GM12878 (cell line): ENCODE measurements at regions not wholly inside any gene's neighbourhood (a gene's known extent, or its start where the extent isn't known, plus 50 kb on each side); places are given as distances from the start of the nearest gene placed in this dataset.

Source experiments
- CREM ChIP-seq: IDR thresholded peaks from 2 replicates; pipeline ENCODE4 v1.6.1; 2014; ENCODE audit warnings: antibody characterized with exemption, low read depth
- KDM1A ChIP-seq: fragments of 200-600 bp; sonication (generic); IDR thresholded peaks from 2 replicates; pipeline ENCODE4 v1.6.1; 2016; ENCODE audit warnings: borderline replicate concordance
- NR2C2 ChIP-seq: IDR thresholded peaks from 2 replicates; pipeline ENCODE4 v1.6.1; 2011; ENCODE audit warnings: borderline replicate concordance, low read depth; ENCODE audit not compliant: control insufficient read depth, insufficient read length
- PAX5 ChIP-seq: IDR thresholded peaks from 2 replicates; pipeline ENCODE4 v1.6.1; 2011; ENCODE audit warnings: low read depth, low read length, borderline replicate concordance
- STAT1 ChIP-seq: fragments of 450-650 bp; conservative IDR thresholded peaks from 2 replicates; pipeline ENCODE4 v1.6.1; 2014; ENCODE audit warnings: antibody characterized with exemption, mild to moderate bottlenecking
- STAT3 ChIP-seq: IDR thresholded peaks from 2 replicates; pipeline ENCODE4 v1.6.1; 2011; ENCODE audit warnings: low read depth, low read length, improper control_type of control experiment
- ZNF274 ChIP-seq: IDR thresholded peaks from one replicate; pipeline ENCODE4 v1.8.0; 2011; ENCODE audit not compliant: insufficient read length, insufficient read depth
- TF ChIP-seq, protein P1 (sequence below): fragments of 450-650 bp; IDR thresholded peaks from 2 replicates; pipeline ENCODE4 v1.6.1; 2017; ENCODE audit warnings: mild to moderate bottlenecking, moderate library complexity
- TF ChIP-seq, protein P2 (sequence below): IDR thresholded peaks from 2 replicates; pipeline ENCODE4 v1.6.1; 2011; ENCODE audit warnings: mild to moderate bottlenecking, low read depth, low read length, moderate library complexity; ENCODE audit not compliant: insufficient replicate concordance

DNA sequence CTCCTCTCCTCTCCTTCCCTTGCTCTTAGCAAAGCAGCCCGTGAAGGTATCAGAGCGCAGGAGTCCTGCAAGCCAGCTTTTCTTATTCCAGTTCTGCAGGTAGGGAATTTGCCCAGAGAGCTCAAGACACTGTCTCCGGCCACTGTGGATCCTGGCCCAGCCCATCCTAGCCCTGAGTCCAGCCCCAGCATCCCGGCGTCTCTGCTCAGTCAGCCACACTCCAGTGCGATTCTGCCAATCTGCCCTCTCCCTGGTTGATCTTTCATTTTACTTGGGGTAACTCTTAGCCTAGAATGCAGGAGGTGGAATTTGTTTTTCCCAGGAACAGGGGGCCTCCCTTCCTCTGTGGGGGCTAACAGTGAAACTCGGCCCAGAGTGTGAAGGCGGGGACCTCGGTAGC lies 176.9 kb upstream of the GSE1 start (continued):
- TF ChIP-seq, protein P1, sequence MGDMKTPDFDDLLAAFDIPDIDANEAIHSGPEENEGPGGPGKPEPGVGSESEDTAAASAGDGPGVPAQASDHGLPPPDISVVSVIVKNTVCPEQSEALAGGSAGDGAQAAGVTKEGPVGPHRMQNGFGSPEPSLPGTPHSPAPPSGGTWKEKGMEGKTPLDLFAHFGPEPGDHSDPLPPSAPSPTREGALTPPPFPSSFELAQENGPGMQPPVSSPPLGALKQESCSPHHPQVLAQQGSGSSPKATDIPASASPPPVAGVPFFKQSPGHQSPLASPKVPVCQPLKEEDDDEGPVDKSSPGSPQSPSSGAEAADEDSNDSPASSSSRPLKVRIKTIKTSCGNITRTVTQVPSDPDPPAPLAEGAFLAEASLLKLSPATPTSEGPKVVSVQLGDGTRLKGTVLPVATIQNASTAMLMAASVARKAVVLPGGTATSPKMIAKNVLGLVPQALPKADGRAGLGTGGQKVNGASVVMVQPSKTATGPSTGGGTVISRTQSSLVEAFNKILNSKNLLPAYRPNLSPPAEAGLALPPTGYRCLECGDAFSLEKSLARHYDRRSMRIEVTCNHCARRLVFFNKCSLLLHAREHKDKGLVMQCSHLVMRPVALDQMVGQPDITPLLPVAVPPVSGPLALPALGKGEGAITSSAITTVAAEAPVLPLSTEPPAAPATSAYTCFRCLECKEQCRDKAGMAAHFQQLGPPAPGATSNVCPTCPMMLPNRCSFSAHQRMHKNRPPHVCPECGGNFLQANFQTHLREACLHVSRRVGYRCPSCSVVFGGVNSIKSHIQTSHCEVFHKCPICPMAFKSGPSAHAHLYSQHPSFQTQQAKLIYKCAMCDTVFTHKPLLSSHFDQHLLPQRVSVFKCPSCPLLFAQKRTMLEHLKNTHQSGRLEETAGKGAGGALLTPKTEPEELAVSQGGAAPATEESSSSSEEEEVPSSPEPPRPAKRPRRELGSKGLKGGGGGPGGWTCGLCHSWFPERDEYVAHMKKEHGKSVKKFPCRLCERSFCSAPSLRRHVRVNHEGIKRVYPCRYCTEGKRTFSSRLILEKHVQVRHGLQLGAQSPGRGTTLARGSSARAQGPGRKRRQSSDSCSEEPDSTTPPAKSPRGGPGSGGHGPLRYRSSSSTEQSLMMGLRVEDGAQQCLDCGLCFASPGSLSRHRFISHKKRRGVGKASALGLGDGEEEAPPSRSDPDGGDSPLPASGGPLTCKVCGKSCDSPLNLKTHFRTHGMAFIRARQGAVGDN = no peak
- TF ChIP-seq STAT1 = no peak
- TF ChIP-seq, protein P2, sequence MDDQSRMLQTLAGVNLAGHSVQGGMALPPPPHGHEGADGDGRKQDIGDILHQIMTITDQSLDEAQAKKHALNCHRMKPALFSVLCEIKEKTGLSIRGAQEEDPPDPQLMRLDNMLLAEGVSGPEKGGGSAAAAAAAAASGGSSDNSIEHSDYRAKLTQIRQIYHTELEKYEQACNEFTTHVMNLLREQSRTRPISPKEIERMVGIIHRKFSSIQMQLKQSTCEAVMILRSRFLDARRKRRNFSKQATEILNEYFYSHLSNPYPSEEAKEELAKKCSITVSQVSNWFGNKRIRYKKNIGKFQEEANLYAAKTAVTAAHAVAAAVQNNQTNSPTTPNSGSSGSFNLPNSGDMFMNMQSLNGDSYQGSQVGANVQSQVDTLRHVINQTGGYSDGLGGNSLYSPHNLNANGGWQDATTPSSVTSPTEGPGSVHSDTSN = no peak
- no peak for TF ChIP-seq CREM
- no peak for TF ChIP-seq ZNF274
- no peak for TF ChIP-seq NR2C2
- TF ChIP-seq PAX5 = no peak
- no peak for TF ChIP-seq STAT3
- no peak for TF ChIP-seq KDM1A
